ENCODE measurements at regions not wholly inside any gene's neighbourhood (a gene's known extent, or its start where the extent isn't known, plus 50 kb on each side); places are given as distances from the start of the nearest gene placed in this dataset.

GRCh38 chr3:17969985-17970568 lies 227.6 kb upstream of the TBC1D5 start:
- TF ChIP-seq CTCF (IDR thresholded peaks at IDR 0.05) (no peak), POLR2A (IDR thresholded peaks at IDR 0.05) (no peak), EP300 (IDR thresholded peaks at IDR 0.05) (no peak), POLR2AphosphoS5 (IDR thresholded peaks at IDR 0.05) (no peak)

All from suprapubic skin (tissue), 4 donors.